ENCODE measurements at regions not wholly inside any gene's neighbourhood (a gene's known extent, or its start where the extent isn't known, plus 50 kb on each side); places are given as distances from the start of the nearest gene placed in this dataset.

- intact Hi-C loops (cut with DNase I; ENCODE audit: low total_unique reads): no loop called here
Observed at GRCh38 chr2:4190548-4190947, 487.2 kb downstream of the DCDC2C start.

GRCh38 chr2:4192119-4192518, 488.7 kb downstream of the DCDC2C start:
- no peaks in the 10 kb centered on the region for H3K9me3 ChIP-seq
- no peak for DNase-seq (ENCODE audit: low spot score in 2 of 2)
- H3K4me3 ChIP-seq: no peak overlapping the region
- H3K4me1 ChIP-seq: no peaks in the 10 kb centered on the region
- no peaks in the 10 kb centered on the region for H3K36me3 ChIP-seq
- TF ChIP-seq POLR2A (IDR thresholded peaks at IDR 0.05): no peak
- TF ChIP-seq, protein P1, sequence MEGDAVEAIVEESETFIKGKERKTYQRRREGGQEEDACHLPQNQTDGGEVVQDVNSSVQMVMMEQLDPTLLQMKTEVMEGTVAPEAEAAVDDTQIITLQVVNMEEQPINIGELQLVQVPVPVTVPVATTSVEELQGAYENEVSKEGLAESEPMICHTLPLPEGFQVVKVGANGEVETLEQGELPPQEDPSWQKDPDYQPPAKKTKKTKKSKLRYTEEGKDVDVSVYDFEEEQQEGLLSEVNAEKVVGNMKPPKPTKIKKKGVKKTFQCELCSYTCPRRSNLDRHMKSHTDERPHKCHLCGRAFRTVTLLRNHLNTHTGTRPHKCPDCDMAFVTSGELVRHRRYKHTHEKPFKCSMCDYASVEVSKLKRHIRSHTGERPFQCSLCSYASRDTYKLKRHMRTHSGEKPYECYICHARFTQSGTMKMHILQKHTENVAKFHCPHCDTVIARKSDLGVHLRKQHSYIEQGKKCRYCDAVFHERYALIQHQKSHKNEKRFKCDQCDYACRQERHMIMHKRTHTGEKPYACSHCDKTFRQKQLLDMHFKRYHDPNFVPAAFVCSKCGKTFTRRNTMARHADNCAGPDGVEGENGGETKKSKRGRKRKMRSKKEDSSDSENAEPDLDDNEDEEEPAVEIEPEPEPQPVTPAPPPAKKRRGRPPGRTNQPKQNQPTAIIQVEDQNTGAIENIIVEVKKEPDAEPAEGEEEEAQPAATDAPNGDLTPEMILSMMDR (IDR thresholded peaks at IDR 0.05): no peak
- TF ChIP-seq POLR2AphosphoS5 (IDR thresholded peaks at IDR 0.05): no peak
- no peaks in the 10 kb centered on the region for H3K27me3 ChIP-seq
- H3K27ac ChIP-seq: no peak overlapping the region
- intact Hi-C loops (cut with DNase I; ENCODE audit: low total_unique reads): no loop called here

More at GRCh38 chr2:4190548-4190947, 487.2 kb downstream of the DCDC2C start:
- Histone ChIP-seq H3K36me3 (no peaks in the 10 kb centered on the region), H3K27ac (no peak overlapping the region), H3K4me1 (no peaks in the 10 kb centered on the region), H3K9me3 (no peaks in the 10 kb centered on the region), H3K4me3 (no peak overlapping the region), H3K27me3 (no peaks in the 10 kb centered on the region)
- DNase-seq (ENCODE audit: low spot score in 2 of 2): no peak
- TF ChIP-seq POLR2AphosphoS5 (IDR thresholded peaks at IDR 0.05) (no peak), POLR2A (IDR thresholded peaks at IDR 0.05) (no peak)
- TF ChIP-seq, protein P1 (IDR thresholded peaks at IDR 0.05): no peak

DNA sequence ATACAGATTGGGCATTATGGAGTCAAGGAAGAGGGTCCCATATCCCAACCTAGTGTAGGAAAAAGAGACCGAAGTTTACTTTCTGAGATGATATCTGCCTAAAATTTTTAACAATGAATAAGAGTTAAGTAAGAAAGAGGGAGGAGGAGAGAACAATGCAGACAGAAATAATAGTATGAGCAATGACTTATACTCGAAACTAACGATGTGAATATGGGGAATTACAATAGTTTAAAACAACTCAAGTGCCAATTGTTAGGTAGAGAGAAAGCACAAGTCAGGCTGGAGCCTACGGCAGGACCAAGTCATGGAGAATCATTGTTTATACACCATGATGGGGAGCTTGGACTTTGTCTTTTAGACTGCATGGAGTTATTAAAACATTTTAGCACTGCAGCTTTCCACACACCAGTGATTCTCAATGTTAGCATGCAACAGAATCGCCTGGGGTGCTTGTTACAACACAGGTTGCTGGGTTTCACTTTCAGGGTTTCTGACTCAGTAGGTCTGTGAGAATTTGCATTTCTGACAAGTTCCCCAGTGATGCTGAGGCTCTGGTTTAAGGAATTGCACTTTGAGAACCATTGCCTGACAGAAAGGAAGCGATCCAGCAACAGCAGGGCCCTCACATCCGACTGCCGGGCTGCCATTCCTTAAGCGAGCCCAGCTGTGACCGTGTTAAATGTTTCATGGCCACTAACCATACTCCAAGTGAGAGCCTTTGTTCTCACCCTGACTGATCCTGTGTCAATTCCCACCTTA, 511.2 kb downstream of the DCDC2C start:
- H3K9me3 ChIP-seq: peaks cover 0 to 5% of the 10 kb centered on the region in 2 donors
- no peaks in the 10 kb centered on the region for H3K4me1 ChIP-seq
- no peaks in the 10 kb centered on the region for H3K27me3 ChIP-seq
- intact Hi-C loops (cut with DNase I; ENCODE audit: low total_unique reads): no loop called here
- no peak overlapping the region for H3K27ac ChIP-seq
- no peak overlapping the region for H3K4me3 ChIP-seq
- TF ChIP-seq POLR2A (IDR thresholded peaks at IDR 0.05) (no peak), POLR2AphosphoS5 (IDR thresholded peaks at IDR 0.05) (no peak)
- TF ChIP-seq, protein P1 (IDR thresholded peaks at IDR 0.05): no peak
- DNase-seq (ENCODE audit: low spot score in 2 of 2): no peak
- H3K36me3 ChIP-seq: no peaks in the 10 kb centered on the region

GRCh38 chr2:4217737-4218136, 514.4 kb downstream of the DCDC2C start:
- no peaks in the 10 kb centered on the region for H3K9me3 ChIP-seq
- H3K36me3 ChIP-seq: no peaks in the 10 kb centered on the region
- TF ChIP-seq, protein P1 (IDR thresholded peaks at IDR 0.05): no peak
- TF ChIP-seq POLR2AphosphoS5 (IDR thresholded peaks at IDR 0.05): no peak
- no peak for TF ChIP-seq POLR2A (IDR thresholded peaks at IDR 0.05)
- intact Hi-C loops (cut with DNase I; ENCODE audit: low total_unique reads): no loop called here
- no peak overlapping the region for H3K27ac ChIP-seq
- H3K27me3 ChIP-seq: no peaks in the 10 kb centered on the region
- DNase-seq (ENCODE audit: low spot score in 2 of 2): no peak
- H3K4me1 ChIP-seq: no peaks in the 10 kb centered on the region
- H3K4me3 ChIP-seq: no peak overlapping the region

DNA sequence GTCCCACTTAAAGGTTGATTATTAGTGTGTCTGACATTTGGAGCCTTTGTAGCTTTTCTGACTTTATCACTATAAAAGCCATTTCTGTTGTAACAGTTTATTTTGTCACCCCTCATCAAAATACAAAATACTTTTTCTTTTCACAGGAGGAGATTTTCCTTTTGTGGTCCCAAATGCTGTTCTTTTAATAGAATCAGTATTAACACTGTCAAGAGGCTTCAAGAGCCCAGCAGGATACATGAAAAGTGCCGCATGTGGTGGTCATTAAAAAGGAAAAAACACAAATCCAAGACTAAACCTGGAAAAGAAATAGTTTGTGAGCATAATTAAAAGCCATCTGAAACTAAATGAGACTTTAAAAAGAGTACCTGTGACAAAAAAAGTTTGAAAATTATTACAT, 515.7 kb downstream of the DCDC2C start:
- DNase-seq (ENCODE audit: low spot score in 2 of 2): no peak
- intact Hi-C loops (cut with DNase I; ENCODE audit: low total_unique reads): no loop called here
- H3K27ac ChIP-seq: no peak overlapping the region
- H3K9me3 ChIP-seq: no peaks in the 10 kb centered on the region
- no peaks in the 10 kb centered on the region for H3K27me3 ChIP-seq
- H3K4me1 ChIP-seq: no peaks in the 10 kb centered on the region
- H3K4me3 ChIP-seq: no peak overlapping the region
- no peaks in the 10 kb centered on the region for H3K36me3 ChIP-seq
- TF ChIP-seq, protein P1 (IDR thresholded peaks at IDR 0.05): no peak
- TF ChIP-seq POLR2AphosphoS5 (IDR thresholded peaks at IDR 0.05): no peak
- no peak for TF ChIP-seq POLR2A (IDR thresholded peaks at IDR 0.05)

All from breast epithelium (tissue), 4 donors.